Spinal cord (tissue), 9 donors: ENCODE measurements at regions not wholly inside any gene's neighbourhood (a gene's known extent, or its start where the extent isn't known, plus 50 kb on each side); places are given as distances from the start of the nearest gene placed in this dataset.

ENCODE experiments used
- DNase-seq, 6 donors: peaks; one replicate each; pipeline versions ENCODE4 v3.0.0 to v3.0.0-alpha.2; 2013 to 2015; ENCODE audit warnings: low spot score in 6 of 6, low read depth in 4 of 6
- H3K27ac ChIP-seq: one replicate; pipeline ENCODE4 v1.5.1; 2013; ENCODE audit warnings: low read depth, low read length, control low read depth
- H3K27me3 ChIP-seq: one replicate; pipeline ENCODE4 v1.6.1; 2013; ENCODE audit warnings: low read length; ENCODE audit not compliant: control insufficient read depth, insufficient read depth
- H3K36me3 ChIP-seq: one replicate; pipeline ENCODE4 v1.6.1; 2013; ENCODE audit warnings: low read length; ENCODE audit not compliant: control insufficient read depth, insufficient read depth
- H3K4me1 ChIP-seq: one replicate; pipeline ENCODE4 v1.6.1; 2013; ENCODE audit warnings: low read length; ENCODE audit not compliant: control insufficient read depth, insufficient read depth
- H3K4me3 ChIP-seq: one replicate; pipeline ENCODE4 v1.5.1; 2013; ENCODE audit warnings: low read depth, low read length, control low read depth
- H3K9me3 ChIP-seq: one replicate; pipeline ENCODE4 v1.6.1; 2013; ENCODE audit warnings: low read length; ENCODE audit not compliant: control insufficient read depth, insufficient read depth
- WGBS: methylation state at CpG from one replicate; pipeline ENCODE4 v1.1.5; 2013; ENCODE audit warnings: missing lambda C conversion rate; ENCODE audit not compliant: insufficient coverage; 5-methylcytosine and 5-hydroxymethylcytosine counted together
- donor health status: healthy.

DNA sequence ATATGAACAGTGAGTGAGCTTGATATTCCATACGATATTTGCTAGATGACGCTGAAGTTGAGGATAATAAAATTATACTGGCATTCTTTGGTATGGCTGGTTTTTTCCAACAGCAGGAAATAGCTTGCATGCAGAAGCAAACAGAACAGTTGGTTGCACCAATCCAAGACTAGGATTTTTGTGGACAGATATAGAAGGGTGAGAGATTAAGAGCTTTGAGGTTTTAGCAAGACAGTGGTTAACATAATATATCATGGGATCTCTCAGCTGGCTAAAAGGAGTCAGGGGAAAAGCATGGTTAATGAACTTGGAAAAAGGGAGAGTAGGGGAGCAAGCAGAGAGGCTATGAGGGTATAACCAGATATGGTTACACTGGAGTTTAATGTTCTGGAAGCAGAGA, 127.9 kb downstream of the DHX15 start:
- no peaks in the 10 kb centered on the region for H3K27me3 ChIP-seq
- no peak overlapping the region for H3K27ac ChIP-seq
- WGBS: 93% methylated on average over 2 of the region's 2 CpGs
- no peaks in the 10 kb centered on the region for H3K4me1 ChIP-seq
- DNase-seq: no peak
- H3K9me3 ChIP-seq: no peaks in the 10 kb centered on the region
- H3K36me3 ChIP-seq: no peaks in the 10 kb centered on the region
- H3K4me3 ChIP-seq: no peak overlapping the region

DNA sequence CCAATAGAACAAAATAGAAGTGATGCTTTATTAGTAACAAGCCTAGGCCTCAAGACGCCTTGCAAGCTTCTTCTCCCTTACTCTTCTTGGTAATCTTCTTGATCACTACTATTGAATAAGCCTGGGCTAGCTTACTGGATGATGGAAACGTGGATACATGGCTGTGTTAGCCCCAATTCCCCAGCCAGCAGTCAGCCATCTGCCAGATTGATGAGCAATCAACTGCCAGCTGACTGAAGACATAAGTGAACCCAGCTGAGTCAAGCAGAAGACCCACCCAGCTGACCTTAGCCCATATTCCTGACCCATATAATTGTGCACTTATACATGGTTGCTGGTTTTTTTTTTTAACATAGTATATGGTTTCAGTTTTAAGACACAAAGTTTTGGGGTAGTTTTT, 130.4 kb downstream of the DHX15 start:
- no peaks in the 10 kb centered on the region for H3K4me1 ChIP-seq
- H3K27me3 ChIP-seq: no peaks in the 10 kb centered on the region
- H3K4me3 ChIP-seq: no peak overlapping the region
- DNase-seq: no peak
- WGBS: 100% methylated on average over 1 of the region's 2 CpGs
- no peaks in the 10 kb centered on the region for H3K36me3 ChIP-seq
- no peak overlapping the region for H3K27ac ChIP-seq
- no peaks in the 10 kb centered on the region for H3K9me3 ChIP-seq

DNA sequence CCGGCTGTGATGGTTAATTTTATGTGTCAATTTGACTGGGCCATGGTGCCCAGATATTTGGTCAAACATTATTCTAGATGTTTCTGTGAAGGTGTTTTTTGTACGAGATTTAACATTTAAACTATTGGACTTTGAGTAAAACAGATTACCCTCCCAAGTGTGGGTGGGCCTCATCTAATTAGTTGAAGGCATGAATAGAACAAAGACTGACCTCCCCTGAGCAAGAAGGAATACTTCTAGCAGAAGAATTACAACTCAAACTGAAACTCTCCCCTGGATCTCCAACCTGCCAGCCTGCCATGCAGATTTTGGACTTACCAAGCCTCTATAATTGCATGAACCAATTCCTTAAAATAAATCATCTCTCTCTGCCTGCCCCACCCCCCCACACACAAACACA, 132.5 kb downstream of the DHX15 start:
- no peak overlapping the region for H3K27ac ChIP-seq
- 100% methylated on average over 1 of the region's 2 CpGs for WGBS
- DNase-seq: no peak
- H3K4me3 ChIP-seq: no peak overlapping the region
- H3K9me3 ChIP-seq: no peaks in the 10 kb centered on the region
- H3K36me3 ChIP-seq: no peaks in the 10 kb centered on the region
- H3K4me1 ChIP-seq: no peaks in the 10 kb centered on the region
- H3K27me3 ChIP-seq: no peaks in the 10 kb centered on the region

DNA sequence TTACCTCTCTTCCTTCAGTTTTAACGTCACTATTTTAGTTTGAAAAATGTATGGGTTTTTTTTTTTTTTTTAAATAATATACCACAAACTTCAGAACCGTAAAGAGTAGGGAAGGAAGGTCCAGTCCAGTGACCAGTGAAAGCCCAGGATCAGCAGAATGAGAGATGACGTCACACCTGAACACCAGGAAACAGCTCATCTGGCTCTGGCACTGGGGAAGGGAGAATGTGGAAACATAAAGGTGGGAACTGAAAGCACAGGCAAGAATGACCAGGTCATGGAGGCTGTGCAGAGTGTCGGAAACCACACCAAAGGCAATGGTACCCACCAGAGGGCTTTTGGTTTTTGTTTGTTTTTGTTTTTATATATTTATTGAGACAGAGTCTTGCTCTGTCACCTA, 141.2 kb downstream of the DHX15 start:
- H3K36me3 ChIP-seq: no peaks in the 10 kb centered on the region
- WGBS: 74% methylated on average over 3 of the region's 4 CpGs
- no peak overlapping the region for H3K27ac ChIP-seq
- H3K4me3 ChIP-seq: no peak overlapping the region
- no peaks in the 10 kb centered on the region for H3K9me3 ChIP-seq
- DNase-seq: no peak
- H3K27me3 ChIP-seq: no peaks in the 10 kb centered on the region
- no peaks in the 10 kb centered on the region for H3K4me1 ChIP-seq

DNA sequence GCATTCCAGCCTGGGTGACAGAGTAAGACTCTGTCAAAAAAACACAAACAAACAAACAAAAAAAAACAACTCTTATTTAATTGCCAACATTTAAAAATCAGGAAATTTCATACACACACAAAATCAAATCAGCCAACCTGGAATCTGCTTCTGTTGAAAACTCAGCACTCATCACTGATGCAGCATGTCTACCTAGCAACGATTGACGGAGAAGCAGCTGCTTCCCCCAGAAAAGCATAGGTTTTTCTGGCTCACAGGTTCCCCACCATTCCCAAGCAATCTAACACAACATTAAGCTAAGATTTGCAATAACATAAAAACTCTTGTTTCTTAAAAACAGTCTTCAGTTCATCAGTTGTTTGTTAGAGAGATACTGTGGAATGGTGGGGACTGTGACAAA, 143.6 kb downstream of the DHX15 start:
- H3K27ac ChIP-seq: no peak overlapping the region
- DNase-seq: no peak
- 89% methylated on average over 2 of the region's 2 CpGs for WGBS
- no peaks in the 10 kb centered on the region for H3K4me1 ChIP-seq
- H3K4me3 ChIP-seq: no peak overlapping the region
- H3K27me3 ChIP-seq: no peaks in the 10 kb centered on the region
- H3K9me3 ChIP-seq: no peaks in the 10 kb centered on the region
- no peaks in the 10 kb centered on the region for H3K36me3 ChIP-seq

DNA sequence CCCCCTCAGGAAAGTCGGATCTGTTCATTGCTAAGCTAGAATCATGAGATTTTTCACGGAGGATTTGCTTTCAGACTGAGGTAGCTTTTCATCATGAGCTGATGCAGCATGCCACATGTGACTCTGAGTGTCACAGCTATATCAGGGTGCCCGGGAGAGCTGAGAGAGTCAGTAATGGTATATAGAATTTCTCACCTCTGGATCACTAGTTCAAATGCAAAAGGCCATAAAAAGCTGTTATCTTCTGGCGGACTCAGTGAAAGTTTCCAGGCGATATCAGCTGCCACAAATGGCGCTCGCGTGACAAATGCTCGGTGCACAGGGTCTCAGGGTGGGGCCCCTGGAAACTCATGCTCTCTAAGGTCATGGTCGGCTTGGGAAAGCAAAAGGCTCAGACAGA, 150.1 kb downstream of the DHX15 start:
- no peaks in the 10 kb centered on the region for H3K4me1 ChIP-seq
- no peak for DNase-seq
- H3K27ac ChIP-seq: no peak overlapping the region
- H3K9me3 ChIP-seq: no peaks in the 10 kb centered on the region
- no peak overlapping the region for H3K4me3 ChIP-seq
- WGBS: 88% methylated on average over 9 of the region's 10 CpGs
- no peaks in the 10 kb centered on the region for H3K27me3 ChIP-seq
- H3K36me3 ChIP-seq: no peaks in the 10 kb centered on the region

DNA sequence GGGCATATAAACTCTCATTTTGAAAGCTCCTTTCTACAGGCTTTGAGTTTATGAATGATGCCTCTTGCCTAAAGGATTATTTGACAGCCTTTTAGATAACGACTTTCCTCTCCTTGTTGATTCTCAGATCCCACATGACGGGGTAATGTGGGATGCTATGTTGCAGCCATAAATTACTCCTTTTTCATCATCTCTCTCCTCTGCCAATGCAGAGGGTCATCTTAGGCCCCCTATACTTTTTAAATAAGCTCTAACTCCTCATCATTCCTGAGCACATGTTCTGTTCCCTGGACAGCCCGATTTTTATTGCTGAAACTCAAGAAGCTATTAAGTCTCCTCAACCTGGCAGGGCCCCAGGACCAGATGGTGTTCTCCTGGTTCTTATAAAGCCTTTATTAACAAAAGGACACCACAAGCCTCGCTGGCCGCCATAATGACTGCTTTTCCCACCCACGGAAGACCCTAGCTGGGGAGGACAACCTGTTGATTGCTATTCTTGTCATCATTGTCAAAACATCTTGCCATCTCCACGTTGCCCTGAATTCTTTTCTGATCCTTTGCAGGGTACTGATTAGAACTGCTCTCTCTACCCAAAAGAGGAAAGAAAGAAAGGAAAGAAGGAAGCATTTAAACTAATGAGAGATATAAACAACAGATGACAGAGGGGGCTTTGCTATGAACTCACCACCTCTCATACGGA, 150.7 kb downstream of the DHX15 start:
- Histone ChIP-seq H3K9me3 (no peaks in the 10 kb centered on the region), H3K36me3 (no peaks in the 10 kb centered on the region), H3K27ac (no peak overlapping the region), H3K4me1 (no peaks in the 10 kb centered on the region), H3K27me3 (no peaks in the 10 kb centered on the region), H3K4me3 (no peak overlapping the region)
- 25% methylated on average over 4 of the region's 8 CpGs for WGBS
- no peak for DNase-seq

DNA sequence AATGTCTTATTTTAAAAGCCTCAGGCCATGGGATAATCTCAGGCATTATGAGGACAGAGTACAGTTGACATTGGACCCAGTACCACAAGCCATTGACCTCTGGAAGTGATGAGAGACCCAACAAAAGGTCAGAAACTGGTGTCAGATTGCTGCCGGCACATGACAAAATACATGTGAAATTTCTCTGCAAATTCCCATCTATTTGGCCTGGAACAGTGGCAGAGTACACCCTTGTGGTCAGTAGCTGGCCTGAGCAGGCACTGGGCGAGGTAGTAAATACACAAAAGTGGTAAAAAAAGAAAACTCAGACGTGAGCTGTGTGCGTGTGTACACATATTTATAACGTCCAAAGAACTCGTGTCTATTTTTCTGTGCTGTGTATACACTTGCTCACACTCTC, 155.5 kb downstream of the DHX15 start:
- H3K4me1 ChIP-seq: no peaks in the 10 kb centered on the region
- no peaks in the 10 kb centered on the region for H3K36me3 ChIP-seq
- H3K9me3 ChIP-seq: no peaks in the 10 kb centered on the region
- H3K4me3 ChIP-seq: no peak overlapping the region
- DNase-seq: no peak
- 82% methylated on average over 5 of the region's 6 CpGs for WGBS
- H3K27me3 ChIP-seq: no peaks in the 10 kb centered on the region
- H3K27ac ChIP-seq: no peak overlapping the region

DNA sequence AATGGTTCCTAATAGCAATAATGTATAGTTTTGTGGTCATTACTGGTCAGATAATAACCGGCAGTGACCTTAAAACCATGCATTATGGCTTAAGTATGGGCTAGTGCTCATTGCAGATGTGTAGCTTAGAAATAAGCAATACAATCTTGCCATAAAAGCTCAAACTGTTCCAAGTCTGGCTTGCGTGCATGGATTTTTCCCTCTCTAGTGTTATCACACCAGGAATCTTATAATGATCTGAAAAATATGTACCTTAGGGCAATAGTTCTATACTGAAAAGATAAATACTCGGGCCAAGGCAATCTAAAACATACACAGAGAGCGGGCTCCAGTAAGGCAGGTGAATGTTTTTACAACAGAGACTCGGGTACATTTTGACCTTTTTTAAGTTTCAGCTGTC, 157.8 kb downstream of the DHX15 start:
- H3K27ac ChIP-seq: no peak overlapping the region
- WGBS: 71% methylated on average over 1 of the region's 5 CpGs
- H3K36me3 ChIP-seq: no peaks in the 10 kb centered on the region
- H3K4me3 ChIP-seq: no peak overlapping the region
- H3K4me1 ChIP-seq: no peaks in the 10 kb centered on the region
- H3K27me3 ChIP-seq: no peaks in the 10 kb centered on the region
- H3K9me3 ChIP-seq: no peaks in the 10 kb centered on the region
- no peak for DNase-seq

DNA sequence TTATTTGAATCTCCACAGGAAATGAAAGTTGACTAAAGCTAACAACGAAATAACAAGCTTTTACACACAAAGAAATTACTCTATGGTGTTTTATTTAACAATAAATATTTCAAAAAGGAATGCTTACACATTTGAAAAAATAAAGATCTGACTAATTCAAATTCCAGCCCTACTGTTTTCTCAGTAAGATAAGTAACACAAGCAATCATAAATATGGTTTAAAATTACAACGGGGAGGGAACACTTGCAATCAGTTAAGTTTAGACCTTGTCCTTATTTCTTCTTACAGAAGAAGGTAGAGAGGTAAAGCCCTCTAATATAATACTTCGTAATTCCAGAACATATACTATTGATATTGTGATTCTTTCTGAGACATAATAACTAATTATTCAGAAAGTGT, 158.5 kb downstream of the DHX15 start:
- no peak for DNase-seq
- no peaks in the 10 kb centered on the region for H3K27me3 ChIP-seq
- no peaks in the 10 kb centered on the region for H3K9me3 ChIP-seq
- no CpG with 5 or more reads among the region's 3 CpGs for WGBS
- H3K36me3 ChIP-seq: no peaks in the 10 kb centered on the region
- no peaks in the 10 kb centered on the region for H3K4me1 ChIP-seq
- no peak overlapping the region for H3K4me3 ChIP-seq
- no peak overlapping the region for H3K27ac ChIP-seq
